Activated gamma-delta T cell treated with Interleukin-2 at 50 U/mL for 16 hours (primary cell): ENCODE measurements at regions not wholly inside any gene's neighbourhood (a gene's known extent, or its start where the extent isn't known, plus 50 kb on each side); places are given as distances from the start of the nearest gene placed in this dataset.

ENCODE experiments used
- DNase-seq: peaks from one replicate; pipeline ENCODE4 v3.0.0-alpha.2; 2020

- DNase-seq: no peak
These were observed 402.9 kb downstream of the PIK3R1 start for GRCh38 chr5:68618501-68618900.

GRCh38 chr5:68627001-68627400, 411.4 kb downstream of the PIK3R1 start:
- DNase-seq: no peak

- no peak for DNase-seq
These were observed 412.7 kb downstream of the PIK3R1 start for GRCh38 chr5:68628082-68628814.

GRCh38 chr5:68630354-68630753, 414.8 kb downstream of the PIK3R1 start:
- DNase-seq: no peak

- DNase-seq: no peak
These were observed 416.3 kb downstream of the PIK3R1 start for GRCh38 chr5:68631884-68632283.

- DNase-seq: no peak
These were observed 425.7 kb downstream of the PIK3R1 start for GRCh38 chr5:68641211-68641610.

GRCh38 chr5:68643064-68643463, 427.5 kb downstream of the PIK3R1 start:
- no peak for DNase-seq

GRCh38 chr5:68644971-68645370, 429.4 kb downstream of the PIK3R1 start:
- DNase-seq: no peak

- DNase-seq: no peak
These were observed 430.6 kb downstream of the PIK3R1 start for GRCh38 chr5:68646144-68646543.

GRCh38 chr5:68647743-68648142, 432.2 kb downstream of the PIK3R1 start:
- DNase-seq: no peak

- no peak for DNase-seq
These were observed 433.6 kb downstream of the PIK3R1 start for GRCh38 chr5:68648944-68649857.

- DNase-seq: no peak
These were observed 437.0 kb downstream of the PIK3R1 start for GRCh38 chr5:68652534-68652965.

- no peak for DNase-seq
These were observed 437.9 kb downstream of the PIK3R1 start for GRCh38 chr5:68653471-68653870.

GRCh38 chr5:68657055-68657961, 436.5 kb upstream of the SLC30A5 start:
- DNase-seq: no peak

- no peak for DNase-seq
These were observed 434.9 kb upstream of the SLC30A5 start for GRCh38 chr5:68658810-68659372.

- DNase-seq: no peak
These were observed 433.9 kb upstream of the SLC30A5 start for GRCh38 chr5:68659881-68660280.

GRCh38 chr5:68661237-68661636, 432.6 kb upstream of the SLC30A5 start:
- no peak for DNase-seq

GRCh38 chr5:68662804-68663307, 431.0 kb upstream of the SLC30A5 start:
- no peak for DNase-seq

- no peak for DNase-seq
These were observed 423.8 kb upstream of the SLC30A5 start for GRCh38 chr5:68669864-68670575.

- no peak for DNase-seq
These were observed 420.6 kb upstream of the SLC30A5 start for GRCh38 chr5:68673106-68673822.

GRCh38 chr5:68673823-68674180, 420.0 kb upstream of the SLC30A5 start:
- DNase-seq: no peak
